ENCODE measurements at regions not wholly inside any gene's neighbourhood (a gene's known extent, or its start where the extent isn't known, plus 50 kb on each side); places are given as distances from the start of the nearest gene placed in this dataset.

DNA sequence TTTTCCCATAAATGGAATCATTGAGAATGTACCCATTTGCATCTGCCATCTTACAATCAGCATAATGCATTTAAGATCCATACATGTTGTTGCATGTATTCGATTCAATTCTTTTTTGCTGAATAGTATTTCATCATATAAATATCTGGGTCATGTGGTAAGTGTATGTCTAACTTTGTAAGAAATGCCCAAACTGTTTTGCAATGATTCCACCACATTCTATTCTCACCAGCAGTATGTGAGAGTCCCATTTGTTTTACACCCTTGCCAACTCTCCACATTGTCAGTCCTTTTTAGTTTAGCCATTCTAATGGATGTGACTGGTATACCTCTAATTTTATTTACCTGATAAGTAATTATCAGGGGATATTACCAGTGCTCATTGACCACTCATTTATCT is 115.8 kb upstream of the PBX1 start:
- Histone ChIP-seq H3K36me3 (ENCODE audit: control insufficient read depth in 2 of 2, insufficient read depth in 1 of 2, low read length in 2 of 2) (no peaks in the 10 kb centered on the region), H3K27ac (ENCODE audit: extremely low read depth, low read depth, low read length) (no peak overlapping the region), H3K4me3 (ENCODE audit: low read depth, low read length) (no peak overlapping the region), H3K4me1 (ENCODE audit: control insufficient read depth, insufficient read depth, low read length) (no peaks in the 10 kb centered on the region), H3K9me3 (ENCODE audit: control insufficient read depth, insufficient read depth, low read depth, low read length) (no peaks in the 10 kb centered on the region)
- POLR2A ChIA-PET, result no interaction called here
- TF ChIP-seq ZBTB7A (tag by site-specific recombination; IDR thresholded peaks at IDR 0.05; ENCODE audit: low read depth), result no peak
- TF ChIP-seq ZNF518A (tag by site-specific recombination; conservative IDR thresholded peaks at IDR 0.05; ENCODE audit: low read depth), result no peak
- TF ChIP-seq ZNF701 (tag by site-specific recombination; IDR thresholded peaks at IDR 0.05), result no peak
- TF ChIP-seq SP3 (tag by site-specific recombination; IDR thresholded peaks at IDR 0.05), result no peak
- TF ChIP-seq BCL11A (tag by site-specific recombination; IDR thresholded peaks at IDR 0.05; ENCODE audit: low read depth), result no peak
- CTCF ChIA-PET, result no interaction called here

GRCh38 chr1:164443836-164444235 is 115.1 kb upstream of the PBX1 start:
- CTCF ChIA-PET, result no interaction called here
- no peak for TF ChIP-seq ZBTB26 (tag by site-specific recombination; optimal IDR thresholded peaks at IDR 0.05)
- no peak for TF ChIP-seq ZNF221 (tag by site-specific recombination; IDR thresholded peaks at IDR 0.05; ENCODE audit: borderline replicate concordance)
- no peak for TF ChIP-seq ZNF530 (tag by site-specific recombination; IDR thresholded peaks at IDR 0.05; ENCODE audit: low read depth)
- TF ChIP-seq ZNF792 (tag by site-specific recombination; IDR thresholded peaks at IDR 0.05), result no peak
- TF ChIP-seq CTCF (tag by site-specific recombination; IDR thresholded peaks at IDR 0.05), result no peak
- TF ChIP-seq KLF1 (tag by site-specific recombination; IDR thresholded peaks at IDR 0.05), result no peak
- no peak for TF ChIP-seq ZNF324 (tag by site-specific recombination; IDR thresholded peaks at IDR 0.05)
- TF ChIP-seq ZNF664 (tag by site-specific recombination; IDR thresholded peaks at IDR 0.05), result no peak
- no peak for TF ChIP-seq ZNF416 (tag by site-specific recombination; IDR thresholded peaks at IDR 0.05)
- TF ChIP-seq ZNF621 (tag by site-specific recombination; IDR thresholded peaks at IDR 0.05), result no peak
- H3K4me1 ChIP-seq (ENCODE audit: control insufficient read depth, insufficient read depth, low read length), result no peaks in the 10 kb centered on the region
- no peak overlapping the region for H3K4me3 ChIP-seq (ENCODE audit: low read depth, low read length)
- H3K9me3 ChIP-seq (ENCODE audit: control insufficient read depth, insufficient read depth, low read depth, low read length), result no peaks in the 10 kb centered on the region
- POLR2A ChIA-PET, result no interaction called here
- no peak overlapping the region for H3K27ac ChIP-seq (ENCODE audit: extremely low read depth, low read depth, low read length)
- no peaks in the 10 kb centered on the region for H3K36me3 ChIP-seq (ENCODE audit: control insufficient read depth in 2 of 2, insufficient read depth in 1 of 2, low read length in 2 of 2)

DNA sequence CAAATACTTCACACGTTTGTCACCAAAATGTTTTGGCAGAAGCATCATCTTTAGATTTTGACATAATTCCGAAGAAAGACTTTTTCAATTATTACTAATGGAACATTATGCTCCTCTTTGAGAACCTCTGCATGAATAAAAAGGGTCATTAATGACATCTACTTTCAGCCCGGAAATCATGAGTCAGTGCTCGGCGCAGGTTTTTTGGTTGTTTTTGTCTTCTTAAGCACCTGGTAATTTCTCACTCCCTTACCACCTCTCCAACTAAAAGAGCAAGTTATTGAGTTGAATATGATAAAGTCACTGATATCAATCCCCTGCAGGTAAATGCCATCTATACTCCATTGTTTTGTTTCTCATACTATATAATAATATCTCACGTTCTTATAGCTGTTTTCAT is 113.0 kb upstream of the PBX1 start:
- no peak overlapping the region for H3K27ac ChIP-seq (ENCODE audit: extremely low read depth, low read depth, low read length)
- POLR2A ChIA-PET, result interaction anchor here (0.5 kb wide), 1 partner anchor 48 kb away, joined by 3 read pairs; no protein-coding TSS in a partner anchor
- CTCF ChIA-PET, result no interaction called here
- H3K4me1 ChIP-seq (ENCODE audit: control insufficient read depth, insufficient read depth, low read length), result no peaks in the 10 kb centered on the region
- no peaks in the 10 kb centered on the region for H3K9me3 ChIP-seq (ENCODE audit: control insufficient read depth, insufficient read depth, low read depth, low read length)
- H3K36me3 ChIP-seq (ENCODE audit: control insufficient read depth in 2 of 2, insufficient read depth in 1 of 2, low read length in 2 of 2), result no peaks in the 10 kb centered on the region
- no peak overlapping the region for H3K4me3 ChIP-seq (ENCODE audit: low read depth, low read length)
- TF ChIP-seq ZNF629 (tag by site-specific recombination; IDR thresholded peaks at IDR 0.05) (no peak), ZNF747 (tag by site-specific recombination; IDR thresholded peaks at IDR 0.05) (no peak), ZNF623 (tag by site-specific recombination; IDR thresholded peaks at IDR 0.05) (no peak), ZNF488 (tag by site-specific recombination; IDR thresholded peaks at IDR 0.05) (no peak), ZFP37 (tag by site-specific recombination; IDR thresholded peaks at IDR 0.05) (no peak), ZNF248 (tag by site-specific recombination; IDR thresholded peaks at IDR 0.05) (no peak), BCL11B (tag by site-specific recombination; IDR thresholded peaks at IDR 0.05; ENCODE audit: low read depth) (no peak)
- TF ChIP-seq, protein P1, sequence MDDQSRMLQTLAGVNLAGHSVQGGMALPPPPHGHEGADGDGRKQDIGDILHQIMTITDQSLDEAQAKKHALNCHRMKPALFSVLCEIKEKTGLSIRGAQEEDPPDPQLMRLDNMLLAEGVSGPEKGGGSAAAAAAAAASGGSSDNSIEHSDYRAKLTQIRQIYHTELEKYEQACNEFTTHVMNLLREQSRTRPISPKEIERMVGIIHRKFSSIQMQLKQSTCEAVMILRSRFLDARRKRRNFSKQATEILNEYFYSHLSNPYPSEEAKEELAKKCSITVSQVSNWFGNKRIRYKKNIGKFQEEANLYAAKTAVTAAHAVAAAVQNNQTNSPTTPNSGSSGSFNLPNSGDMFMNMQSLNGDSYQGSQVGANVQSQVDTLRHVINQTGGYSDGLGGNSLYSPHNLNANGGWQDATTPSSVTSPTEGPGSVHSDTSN (CRISPR knock-in tag; IDR thresholded peaks at IDR 0.05), result no peak

All from HEK293 (cell line).